PC-3 (cell line): ENCODE measurements at regions not wholly inside any gene's neighbourhood (a gene's known extent, or its start where the extent isn't known, plus 50 kb on each side); places are given as distances from the start of the nearest gene placed in this dataset.

Experiments
- ATAC-seq: fragments of 200-7000 bp; cut with Tn5 transposase; 2 replicates; pipeline ENCODE4 v1.9.1; 2020; ENCODE audit warnings: mild to moderate bottlenecking, moderate library complexity
- BruUV-seq: library from RNA; stranded (reverse); fragments of 400-500 nt; replicated peaks from 2 replicates; lab custom pipeline; 2021; lab: Mats Ljungman, UMichigan
- CTCF ChIA-PET: fragments of 300-600 bp; sonication (Branson Sonifier 250); formaldehyde crosslinking; loops from one replicate; lab custom pipeline; 2022; ENCODE audit warnings: antibody characterized with exemption; lab: Charles Lee
- POLR2A ChIA-PET: fragments of 300-600 bp; sonication (Branson Sonifier 250); formaldehyde crosslinking; loops from one replicate; lab custom pipeline; 2022; ENCODE audit warnings: antibody characterized with exemption; ENCODE audit not compliant: unreplicated experiment; lab: Charles Lee
- DNase-seq: peaks from one replicate; pipeline ENCODE4 v3.0.0-alpha.2; 2015
- H2AFZ ChIP-seq: fragments of 300-600 bp; sonication (generic); 2 replicates; pipeline ENCODE4 v1.6.0; 2016; ENCODE audit warnings: antibody characterized with exemption, low read length
- H3F3A ChIP-seq: fragments of 300-600 bp; sonication (generic); one replicate; pipeline ENCODE4 v1.6.0; 2017; ENCODE audit warnings: antibody characterized with exemption, low read length, control low read depth, mild to moderate bottlenecking; ENCODE audit not compliant: unreplicated experiment
- H3K27ac ChIP-seq: fragments of 300-600 bp; sonication (generic); 2 replicates; pipeline ENCODE4 v1.5.1; 2016; ENCODE audit warnings: mild to moderate bottlenecking, low read length
- H3K27me3 ChIP-seq: fragments of 300-600 bp; sonication (generic); 2 replicates; pipeline ENCODE4 v1.6.1; 2016; ENCODE audit warnings: low read length, mixed read lengths
- H3K36me3 ChIP-seq: fragments of 300-600 bp; sonication (generic); 2 replicates; pipeline ENCODE4 v1.6.1; 2016; ENCODE audit warnings: low read depth, mixed run types, low read length, mixed read lengths
- H3K4me1 ChIP-seq: fragments of 300-600 bp; sonication (generic); 2 replicates; pipeline ENCODE4 v1.5.1; 2016; ENCODE audit warnings: low read length; ENCODE audit not compliant: insufficient read depth
- H3K4me2 ChIP-seq: fragments of 300-600 bp; sonication (generic); 2 replicates; pipeline ENCODE4 v1.6.0; 2016; ENCODE audit warnings: low read length
- H3K4me3 ChIP-seq: fragments of 300-600 bp; sonication (generic); 2 replicates; pipeline ENCODE4 v1.5.1; 2016; ENCODE audit warnings: mild to moderate bottlenecking, low read length, mixed read lengths
- H3K79me2 ChIP-seq: fragments of 300-600 bp; sonication (generic); 2 replicates; pipeline ENCODE4 v1.6.1; 2017; ENCODE audit warnings: low read length, mixed read lengths
- H3K9ac ChIP-seq: fragments of 300-600 bp; sonication (generic); 2 replicates; pipeline ENCODE4 v1.6.0; 2016; ENCODE audit warnings: mild to moderate bottlenecking, low read length
- H3K9me2 ChIP-seq: fragments of 300-600 bp; sonication (generic); replicated peaks from 2 replicates; pipeline ENCODE4 v1.6.1; 2016; ENCODE audit warnings: mixed run types, low read length, mixed read lengths
- H3K9me3 ChIP-seq: fragments of 300-600 bp; sonication (generic); 2 replicates; pipeline ENCODE4 v1.6.1; 2016; ENCODE audit warnings: low read length, mixed read lengths
- H4K20me1 ChIP-seq: fragments of 300-600 bp; sonication (generic); 2 replicates; pipeline ENCODE4 v1.6.1; 2016; ENCODE audit warnings: low read length, mixed read lengths
- EZH2 ChIP-seq: fragments of 300-600 bp; sonication (generic); IDR thresholded peaks from one replicate; pipeline ENCODE4 v1.6.1; 2017; ENCODE audit warnings: antibody characterized with exemption, mild to moderate bottlenecking, low read length; ENCODE audit not compliant: unreplicated experiment
- EZH2phosphoT487 ChIP-seq: fragments of 300-600 bp; sonication (generic); IDR thresholded peaks from 2 replicates; pipeline ENCODE4 v1.6.1; 2018; ENCODE audit warnings: mild to moderate bottlenecking, antibody characterized with exemption, low read length, borderline replicate concordance
- intact Hi-C: fragments of 100-400 bp; cut with micrococcal nuclease; formaldehyde crosslinking; loops from 2 replicates; pipeline ENCODE4 v1.9.0; 2023
- TF ChIP-seq, protein P1 (sequence below): fragments of 300-600 bp; sonication (generic); conservative IDR thresholded peaks from 2 replicates; pipeline ENCODE4 v1.5.1; 2017; ENCODE audit warnings: antibody characterized with exemption, low read depth, mild to moderate bottlenecking, low read length

DNA sequence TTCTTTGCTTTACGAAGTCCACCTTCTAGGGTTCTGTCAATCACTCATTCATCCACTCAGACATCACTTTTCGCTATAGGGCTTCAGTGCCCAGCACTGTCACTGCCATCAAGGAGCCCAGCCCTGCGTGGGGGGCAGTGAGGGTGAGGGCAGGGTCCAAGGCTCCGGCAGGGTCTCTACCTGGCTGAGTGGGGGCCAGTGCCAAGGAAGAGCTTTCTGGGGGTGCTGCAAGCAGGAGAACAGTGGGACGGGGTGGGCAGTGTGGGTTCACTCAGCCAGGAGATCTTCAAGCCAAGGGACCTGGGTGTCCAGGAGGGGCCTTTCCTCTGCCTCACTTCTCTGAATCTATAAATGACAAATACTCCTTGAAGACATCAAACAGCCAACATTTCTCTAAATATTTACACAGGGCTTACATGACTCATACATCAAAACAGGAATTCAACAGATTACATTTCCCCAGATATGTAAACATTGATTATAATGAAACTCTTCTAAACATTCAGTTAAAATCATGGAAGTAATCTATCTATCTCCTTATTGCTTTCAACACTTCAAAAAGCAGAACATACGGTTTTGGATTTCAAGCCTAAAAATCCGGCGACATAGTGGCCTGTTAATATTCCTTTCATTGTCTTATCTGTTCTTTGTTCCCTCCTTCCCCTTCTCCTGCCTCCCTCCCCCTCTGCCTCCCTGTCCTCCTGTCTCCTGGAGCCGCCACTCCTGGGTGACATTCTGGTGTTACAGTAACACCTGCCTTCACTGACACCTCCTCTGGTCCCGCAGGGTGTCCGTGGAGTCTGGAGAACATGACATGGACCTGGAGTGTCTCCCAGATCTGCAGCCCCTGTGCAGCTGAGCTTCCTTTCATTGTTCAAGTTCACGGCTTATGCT lies 94.4 kb upstream of the ADRA2C start:
- intact Hi-C loops: no loop called here
- H3K27me3 ChIP-seq: 0 out of 2 replicates have a peak, but pooled peaks cover 5% of the 10 kb centered on the region
- H3K9ac ChIP-seq: no peak overlapping the region
- no peaks in the 10 kb centered on the region for H3K79me2 ChIP-seq
- ChIA-PET POLR2A (no interaction called here), CTCF (no interaction called here)
- no peak overlapping the region for H2AFZ ChIP-seq
- BruUV-seq: no TSS peak
- H4K20me1 ChIP-seq: 0 out of 2 replicates have a peak, but pooled peaks cover 4% of the 10 kb centered on the region
- no peak overlapping the region for H3K27ac ChIP-seq
- no peaks in the 10 kb centered on the region for H3F3A ChIP-seq
- no peaks in the 10 kb centered on the region for H3K9me2 ChIP-seq
- DNase-seq (peak; percentile 52), ATAC-seq (peak; percentile 93)
- peaks cover 12% of the 10 kb centered on the region for H3K4me1 ChIP-seq
- no peak overlapping the region for H3K4me3 ChIP-seq
- peak overlapping the region; percentile 51 for H3K4me2 ChIP-seq
- H3K36me3 ChIP-seq: no peaks in the 10 kb centered on the region
- TF ChIP-seq EZH2phosphoT487 (no peak), EZH2 (no peak)
- TF ChIP-seq, protein P1, sequence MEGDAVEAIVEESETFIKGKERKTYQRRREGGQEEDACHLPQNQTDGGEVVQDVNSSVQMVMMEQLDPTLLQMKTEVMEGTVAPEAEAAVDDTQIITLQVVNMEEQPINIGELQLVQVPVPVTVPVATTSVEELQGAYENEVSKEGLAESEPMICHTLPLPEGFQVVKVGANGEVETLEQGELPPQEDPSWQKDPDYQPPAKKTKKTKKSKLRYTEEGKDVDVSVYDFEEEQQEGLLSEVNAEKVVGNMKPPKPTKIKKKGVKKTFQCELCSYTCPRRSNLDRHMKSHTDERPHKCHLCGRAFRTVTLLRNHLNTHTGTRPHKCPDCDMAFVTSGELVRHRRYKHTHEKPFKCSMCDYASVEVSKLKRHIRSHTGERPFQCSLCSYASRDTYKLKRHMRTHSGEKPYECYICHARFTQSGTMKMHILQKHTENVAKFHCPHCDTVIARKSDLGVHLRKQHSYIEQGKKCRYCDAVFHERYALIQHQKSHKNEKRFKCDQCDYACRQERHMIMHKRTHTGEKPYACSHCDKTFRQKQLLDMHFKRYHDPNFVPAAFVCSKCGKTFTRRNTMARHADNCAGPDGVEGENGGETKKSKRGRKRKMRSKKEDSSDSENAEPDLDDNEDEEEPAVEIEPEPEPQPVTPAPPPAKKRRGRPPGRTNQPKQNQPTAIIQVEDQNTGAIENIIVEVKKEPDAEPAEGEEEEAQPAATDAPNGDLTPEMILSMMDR: no peak
- H3K9me3 ChIP-seq: no peaks in the 10 kb centered on the region

DNA sequence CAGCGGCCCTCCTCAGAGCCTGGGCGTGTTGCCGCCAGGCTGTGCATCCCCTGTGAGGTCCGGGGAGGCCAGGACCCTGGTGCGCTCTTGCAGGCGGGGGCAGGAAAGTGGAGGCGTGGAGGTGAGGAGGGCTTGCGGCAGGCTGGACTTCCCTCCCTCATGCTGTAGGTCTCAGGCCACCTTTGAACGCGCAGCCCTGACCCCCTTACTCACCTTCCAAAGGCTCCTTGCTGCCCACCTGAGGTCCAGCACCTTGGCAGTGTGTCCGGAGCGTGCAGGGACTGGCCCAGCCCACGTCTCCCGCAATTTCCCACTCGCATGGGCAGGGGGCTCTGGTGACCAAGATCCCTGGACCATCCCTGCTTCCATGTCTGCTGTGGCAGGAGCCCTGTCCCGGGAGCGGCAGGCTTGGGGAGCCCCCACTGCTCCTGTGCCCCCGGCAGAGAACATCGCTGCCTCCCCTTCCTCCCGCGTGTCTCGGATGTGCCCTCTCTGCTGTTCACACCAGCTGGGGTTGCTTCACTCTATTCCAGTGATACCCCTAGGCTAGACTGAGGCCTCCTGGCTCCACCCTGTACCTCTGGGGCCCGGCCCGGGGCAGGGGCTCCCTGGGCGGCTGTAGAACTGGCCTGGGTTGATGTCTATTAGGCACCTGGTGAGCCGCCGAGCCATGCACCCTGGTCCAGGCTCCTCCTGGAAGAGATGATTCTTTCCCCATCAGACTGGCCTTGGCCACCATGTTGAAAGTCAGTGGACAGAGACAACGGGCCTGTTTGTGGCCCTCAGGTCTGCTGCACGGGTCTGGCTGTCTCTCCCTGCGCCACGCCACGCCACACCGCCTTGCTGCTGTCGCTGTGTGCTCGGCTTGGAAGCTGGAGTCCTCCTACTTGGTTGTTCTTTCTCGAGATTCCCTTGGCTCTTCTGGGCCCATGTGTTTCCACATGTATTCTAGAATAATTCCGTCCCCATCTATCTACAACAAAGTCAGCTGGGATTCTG lies 95.4 kb upstream of the ADRA2C start:
- ChIA-PET POLR2A (no interaction called here), CTCF (no interaction called here)
- ATAC-seq (no peak), DNase-seq (no peak)
- H3K27ac ChIP-seq: no peak overlapping the region
- H3F3A ChIP-seq: no peaks in the 10 kb centered on the region
- TF ChIP-seq EZH2phosphoT487: no peak
- TF ChIP-seq, protein P1: no peak
- intact Hi-C loops: no loop called here
- no peaks in the 10 kb centered on the region for H3K9me3 ChIP-seq
- H3K9ac ChIP-seq: no peak overlapping the region
- H4K20me1 ChIP-seq: 0 out of 2 replicates have a peak, but pooled peaks cover 4% of the 10 kb centered on the region
- H3K9me2 ChIP-seq: no peaks in the 10 kb centered on the region
- H2AFZ ChIP-seq: no peak overlapping the region
- no peaks in the 10 kb centered on the region for H3K79me2 ChIP-seq
- H3K4me1 ChIP-seq: peaks cover 12% of the 10 kb centered on the region
- BruUV-seq: no TSS peak
- no peak overlapping the region for H3K4me2 ChIP-seq
- H3K4me3 ChIP-seq: no peak overlapping the region
- H3K27me3 ChIP-seq: no peaks in the 10 kb centered on the region
- no peaks in the 10 kb centered on the region for H3K36me3 ChIP-seq
